H9 (cell line): ENCODE measurements at regions not wholly inside any gene's neighbourhood (a gene's known extent, or its start where the extent isn't known, plus 50 kb on each side); places are given as distances from the start of the nearest gene placed in this dataset.

Experiments
- DNase-seq: peaks from one replicate; pipeline ENCODE4 v3.0.0-alpha.2; 2017
- H2AFZ ChIP-seq: one replicate; pipeline ENCODE4 v1.6.1; 2013; ENCODE audit warnings: mild to moderate bottlenecking, low read length, control low read depth, moderate library complexity
- H2AK5ac ChIP-seq: 2 replicates; pipeline ENCODE4 v1.6.1; 2013; ENCODE audit warnings: low read length, control low read depth, mixed read lengths; ENCODE audit not compliant: insufficient read length
- H2BK120ac ChIP-seq: one replicate; pipeline ENCODE4 v1.6.1; 2013; ENCODE audit warnings: low read depth, mild to moderate bottlenecking, low read length, control low read depth, inconsistent platforms; ENCODE audit not compliant: poor library complexity, severe bottlenecking
- H2BK12ac ChIP-seq: 2 replicates; pipeline ENCODE4 v1.6.1; 2013; ENCODE audit warnings: low read length, control low read depth, mixed read lengths, low read depth; ENCODE audit not compliant: insufficient read length
- H2BK15ac ChIP-seq: 2 replicates; pipeline ENCODE4 v1.6.1; 2013; ENCODE audit warnings: low read depth, low read length, control low read depth
- H2BK20ac ChIP-seq: one replicate; pipeline ENCODE4 v1.6.1; 2013; ENCODE audit warnings: low read depth, mild to moderate bottlenecking, low read length, control low read depth, inconsistent platforms; ENCODE audit not compliant: poor library complexity, severe bottlenecking
- H2BK5ac ChIP-seq: 2 replicates; pipeline ENCODE4 v1.6.1; 2013; ENCODE audit warnings: low read length, control low read depth, mixed read lengths; ENCODE audit not compliant: insufficient read length
- H3K14ac ChIP-seq: 2 replicates; pipeline ENCODE4 v1.6.1; 2013; ENCODE audit warnings: low read length, control low read depth; ENCODE audit not compliant: insufficient read depth
- H3K18ac ChIP-seq: 2 replicates; pipeline ENCODE4 v1.6.1; 2013; ENCODE audit warnings: low read depth, mild to moderate bottlenecking, mixed read lengths, low read length, control low read depth; ENCODE audit not compliant: insufficient read length
- H3K23ac ChIP-seq: 2 replicates; pipeline ENCODE4 v1.6.1; 2013; ENCODE audit warnings: low read length, control low read depth, mixed read lengths, low read depth; ENCODE audit not compliant: insufficient read length
- H3K23me2 ChIP-seq: 2 replicates; pipeline ENCODE4 v1.6.1; 2013; ENCODE audit warnings: low read depth, mild to moderate bottlenecking, mixed read lengths, low read length, control low read depth; ENCODE audit not compliant: insufficient read length, poor library complexity, severe bottlenecking
- H3K27ac ChIP-seq: 2 replicates; pipeline ENCODE4 v1.5.1; 2013; ENCODE audit warnings: low read length, control low read depth, mixed read lengths, low read depth; ENCODE audit not compliant: insufficient read length
- H3K27me3 ChIP-seq: 2 replicates; pipeline ENCODE4 v1.6.1; 2013; ENCODE audit warnings: low read length, control low read depth, inconsistent platforms; ENCODE audit not compliant: insufficient read depth
- H3K4ac ChIP-seq: 2 replicates; pipeline ENCODE4 v1.6.1; 2013; ENCODE audit warnings: low read depth, mild to moderate bottlenecking, control low read depth, inconsistent platforms, low read length, moderate library complexity
- H3K4me1 ChIP-seq: 2 replicates; pipeline ENCODE4 v1.6.1; 2013; ENCODE audit warnings: low read length, control low read depth, inconsistent platforms; ENCODE audit not compliant: insufficient read depth
- H3K4me2 ChIP-seq: 2 replicates; pipeline ENCODE4 v1.6.1; 2013; ENCODE audit warnings: low read length, control low read depth, mixed read lengths; ENCODE audit not compliant: insufficient read length, insufficient read depth
- H3K56ac ChIP-seq: 2 replicates; pipeline ENCODE4 v1.6.1; 2013; ENCODE audit warnings: low read depth, mild to moderate bottlenecking, mixed read lengths, low read length, control low read depth; ENCODE audit not compliant: insufficient read length
- H3K79me1 ChIP-seq: 2 replicates; pipeline ENCODE4 v1.6.1; 2013; ENCODE audit warnings: low read depth, mild to moderate bottlenecking, moderate library complexity, low read length, control low read depth, inconsistent platforms; ENCODE audit not compliant: insufficient read depth, poor library complexity, severe bottlenecking
- H3K79me2 ChIP-seq: 2 replicates; pipeline ENCODE4 v1.6.1; 2013; ENCODE audit warnings: low read length, control low read depth, inconsistent platforms; ENCODE audit not compliant: insufficient read depth
- H3K9ac ChIP-seq: 2 replicates; pipeline ENCODE4 v1.6.1; 2013; ENCODE audit warnings: low read length, control low read depth, mixed read lengths; ENCODE audit not compliant: insufficient read length; ENCODE audit errors: extremely low read depth
- H3K9me3 ChIP-seq: one replicate; pipeline ENCODE4 v1.6.1; 2013; ENCODE audit warnings: low read depth, low read length, inconsistent platforms; ENCODE audit not compliant: control insufficient read depth
- H3T11ph ChIP-seq: one replicate; pipeline ENCODE4 v1.6.1; 2013; ENCODE audit warnings: mild to moderate bottlenecking, low read length, control low read depth, inconsistent platforms
- H4K20me1 ChIP-seq: one replicate; pipeline ENCODE4 v1.6.1; 2013; ENCODE audit not compliant: control insufficient read depth, insufficient read length, insufficient read depth
- H4K5ac ChIP-seq: 2 replicates; pipeline ENCODE4 v1.6.1; 2013; ENCODE audit warnings: low read depth, mild to moderate bottlenecking, mixed read lengths, low read length, control low read depth; ENCODE audit not compliant: insufficient read length
- H4K8ac ChIP-seq: replicated peaks from 2 replicates; pipeline ENCODE4 v1.6.1; 2013; ENCODE audit warnings: low read length, control low read depth, mixed read lengths, low read depth; ENCODE audit not compliant: insufficient read length
- H4K91ac ChIP-seq: 2 replicates; pipeline ENCODE4 v1.6.1; 2013; ENCODE audit warnings: low read depth, mild to moderate bottlenecking, moderate library complexity, mixed read lengths, low read length, control low read depth; ENCODE audit not compliant: insufficient read length
- H3K27ac Mint-ChIP-seq, 3 experiments: 2 replicates in 2 of 3; 3 replicates in 1 of 3; pipeline ENCODE4 v1.8.0; 2020 to 2021; ENCODE audit warnings: mixed read lengths in 3 of 3, mild to moderate bottlenecking in 1 of 3, moderate library complexity in 1 of 3
- H3K27me3 Mint-ChIP-seq: 2 replicates; pipeline ENCODE4 v1.8.0; 2021; ENCODE audit warnings: low read depth, mild to moderate bottlenecking, moderate library complexity, mixed read lengths
- H3K36me3 Mint-ChIP-seq, 3 experiments: 2 replicates in 2 of 3; 3 replicates in 1 of 3; pipeline ENCODE4 v1.8.0; 2020 to 2021; ENCODE audit warnings: low read depth in 3 of 3, mixed read lengths in 3 of 3; ENCODE audit not compliant: insufficient read depth in 1 of 3
- H3K4me1 Mint-ChIP-seq, 2 experiments: 2 replicates each; pipeline ENCODE4 v1.8.0; 2020; ENCODE audit warnings: mixed read lengths in 2 of 2
- H3K4me3 Mint-ChIP-seq, 2 experiments: 2 replicates in 1 of 2; 3 replicates in 1 of 2; pipeline ENCODE4 v1.8.0; 2020 to 2021; ENCODE audit warnings: mild to moderate bottlenecking in 2 of 2, mixed read lengths in 2 of 2, moderate library complexity in 1 of 2
- H3K9me3 Mint-ChIP-seq, 2 experiments: 2 replicates in 1 of 2; 3 replicates in 1 of 2; pipeline ENCODE4 v1.8.0; 2020; ENCODE audit warnings: mild to moderate bottlenecking in 2 of 2, mixed read lengths in 2 of 2, moderate library complexity in 1 of 2
- WGBS: extraction: QIAGEN DNeasy Blood & Tissue Kit; methylation state at CpG from one replicate; pipeline ENCODE4 v1.1.7; 2013; ENCODE audit warnings: missing lambda C conversion rate, low lambda C conversion rate, mixed read lengths; ENCODE audit not compliant: insufficient read length; ENCODE audit errors: extremely low coverage; 5-methylcytosine and 5-hydroxymethylcytosine counted together
- TF ChIP-seq, protein P1 (sequence below): fragments of 200-600 bp; sonication (generic); conservative IDR thresholded peaks from 3 replicates; pipeline ENCODE4 v1.8.0; 2021; ENCODE audit warnings: antibody characterized with exemption, mild to moderate bottlenecking

- no peaks in the 10 kb centered on the region for H3K27me3 Mint-ChIP-seq
- Histone ChIP-seq H3K27ac (no peak overlapping the region), H3T11ph (no peak overlapping the region), H3K79me1 (no peaks in the 10 kb centered on the region), H3K4ac (no peak overlapping the region), H3K18ac (no peak overlapping the region), H4K91ac (no peak overlapping the region), H4K5ac (no peak overlapping the region), H3K4me1 (no peaks in the 10 kb centered on the region), H3K23me2 (no peaks in the 10 kb centered on the region), H2AFZ (no peak overlapping the region), H2BK15ac (no peak overlapping the region), H3K56ac (no peak overlapping the region), H3K4me2 (no peak overlapping the region), H3K23ac (no peak overlapping the region), H3K79me2 (no peaks in the 10 kb centered on the region), H3K9me3 (no peaks in the 10 kb centered on the region), H4K20me1 (no peaks in the 10 kb centered on the region), H2BK120ac (no peak overlapping the region), H2AK5ac (no peak overlapping the region), H3K14ac (no peak overlapping the region), H2BK5ac (no peak overlapping the region), H3K9ac (no peak overlapping the region), H2BK12ac (no peak overlapping the region), H4K8ac (no peak overlapping the region), H2BK20ac (no peak overlapping the region), H3K27me3 (no peaks in the 10 kb centered on the region)
- H3K4me3 Mint-ChIP-seq: no peak overlapping the region
- no CpG with 5 or more reads among the region's 4 CpGs for WGBS
- no peaks in the 10 kb centered on the region for H3K9me3 Mint-ChIP-seq
- H3K27ac Mint-ChIP-seq: no peak overlapping the region
- TF ChIP-seq, protein P1, sequence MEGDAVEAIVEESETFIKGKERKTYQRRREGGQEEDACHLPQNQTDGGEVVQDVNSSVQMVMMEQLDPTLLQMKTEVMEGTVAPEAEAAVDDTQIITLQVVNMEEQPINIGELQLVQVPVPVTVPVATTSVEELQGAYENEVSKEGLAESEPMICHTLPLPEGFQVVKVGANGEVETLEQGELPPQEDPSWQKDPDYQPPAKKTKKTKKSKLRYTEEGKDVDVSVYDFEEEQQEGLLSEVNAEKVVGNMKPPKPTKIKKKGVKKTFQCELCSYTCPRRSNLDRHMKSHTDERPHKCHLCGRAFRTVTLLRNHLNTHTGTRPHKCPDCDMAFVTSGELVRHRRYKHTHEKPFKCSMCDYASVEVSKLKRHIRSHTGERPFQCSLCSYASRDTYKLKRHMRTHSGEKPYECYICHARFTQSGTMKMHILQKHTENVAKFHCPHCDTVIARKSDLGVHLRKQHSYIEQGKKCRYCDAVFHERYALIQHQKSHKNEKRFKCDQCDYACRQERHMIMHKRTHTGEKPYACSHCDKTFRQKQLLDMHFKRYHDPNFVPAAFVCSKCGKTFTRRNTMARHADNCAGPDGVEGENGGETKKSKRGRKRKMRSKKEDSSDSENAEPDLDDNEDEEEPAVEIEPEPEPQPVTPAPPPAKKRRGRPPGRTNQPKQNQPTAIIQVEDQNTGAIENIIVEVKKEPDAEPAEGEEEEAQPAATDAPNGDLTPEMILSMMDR: no peak
- no peaks in the 10 kb centered on the region for H3K36me3 Mint-ChIP-seq
- peaks cover 6% of the 10 kb centered on the region in 2 experiments; a peak in 2 of 4 replicates for H3K4me1 Mint-ChIP-seq
- no peak for DNase-seq
Measured at GRCh38 chr2:193990868-193991267, 1666.2 kb upstream of the SLC39A10 start.
